Transverse colon (tissue), 4 donors: ENCODE measurements at regions not wholly inside any gene's neighbourhood (a gene's known extent, or its start where the extent isn't known, plus 50 kb on each side); places are given as distances from the start of the nearest gene placed in this dataset.
"Not testable (repeated sequence)": the region's sequence is repeated elsewhere in the genome, so short reads cannot be mapped to it uniquely, and the experiment has no call there.

Source experiments
- DNase-seq: peaks from one replicate; pipeline ENCODE4 v3.0.0-alpha.2; 2019
- H3K27ac ChIP-seq, 4 donors: fragments of 200-600 bp; sonication (generic); 2 replicates each; pipeline ENCODE4 v1.5.1; 2016 to 2018; ENCODE audit warnings: inconsistent platforms in 4 of 4
- H3K27me3 ChIP-seq: fragments of 200-600 bp; sonication (generic); 2 replicates; pipeline ENCODE4 v1.5.1; 2017; ENCODE audit warnings: inconsistent platforms
- H3K36me3 ChIP-seq, 4 donors: fragments of 200-600 bp; sonication (generic); 2 replicates each; pipeline ENCODE4 v1.5.1; 2017 to 2019; ENCODE audit warnings: inconsistent platforms in 4 of 4
- H3K4me1 ChIP-seq, 4 donors: fragments of 200-600 bp; sonication (generic); 2 replicates each; pipeline ENCODE4 v1.5.1; 2017 to 2020; ENCODE audit warnings: inconsistent platforms in 4 of 4
- H3K4me3 ChIP-seq, 4 donors: fragments of 200-600 bp; sonication (generic); 1 replicate in 1 of 4; 2 replicates in 3 of 4; pipeline versions ENCODE4 v1.5.1 to v1.6.1; 2017 to 2019; ENCODE audit warnings: inconsistent platforms in 4 of 4
- H3K9me3 ChIP-seq, 2 donors: fragments of 200-600 bp; sonication (generic); 2 replicates each; pipeline ENCODE4 v1.5.1; 2017 to 2019; ENCODE audit warnings: inconsistent platforms in 2 of 2
- EP300 ChIP-seq: sonication (generic); formaldehyde crosslinking; IDR thresholded peaks from one replicate; pipeline ENCODE4 v1.6.1; 2017; ENCODE audit warnings: antibody characterized with exemption, low read depth
- POLR2A ChIP-seq: fragments of 450-650 bp; IDR thresholded peaks from one replicate; pipeline ENCODE4 v1.6.1; 2016; ENCODE audit warnings: antibody characterized with exemption, mild to moderate bottlenecking, moderate library complexity
- POLR2AphosphoS5 ChIP-seq, 3 donors: sonication (generic); formaldehyde crosslinking; IDR thresholded peaks; one replicate each; pipeline ENCODE4 v1.6.1; 2016; ENCODE audit warnings: antibody characterized with exemption in 3 of 3
- WGBS, 2 donors: methylation state at CpG; one replicate each; pipeline ENCODE4 v1.1.5; 2018; ENCODE audit warnings: low coverage in 1 of 2; 5-methylcytosine and 5-hydroxymethylcytosine counted together
- in situ Hi-C, 4 donors: fragments of 200-750 bp; cut with MboI; loops; one replicate each; pipeline versions ENCODE4 v1.15.0 to v1.15.1; 2017; ENCODE audit warnings: low sequenced_read_pairs in 3 of 4, low pct_ligation_motif_present in 1 of 4, low pct_unique_long_range_greater_than_20kb in 1 of 4
- intact Hi-C: fragments of 100-400 bp; cut with DNase I; formaldehyde crosslinking; loops from one replicate; pipeline ENCODE4 v1.15.1; 2023; ENCODE audit warnings: low total_unique reads
- TF ChIP-seq, protein P1 (sequence below), 5 experiments: fragments of 200-600 bp in 3 of 5; fragments of 450-650 bp in 2 of 5; sonication (generic) in 3 of 5; IDR thresholded peaks; 1 replicate in 2 of 5; 2 replicates in 3 of 5; pipeline ENCODE4 v1.5.1; 2016 to 2017; ENCODE audit warnings: antibody characterized with exemption in 5 of 5, inconsistent platforms in 3 of 5, mild to moderate bottlenecking in 2 of 5, moderate library complexity in 1 of 5

DNA sequence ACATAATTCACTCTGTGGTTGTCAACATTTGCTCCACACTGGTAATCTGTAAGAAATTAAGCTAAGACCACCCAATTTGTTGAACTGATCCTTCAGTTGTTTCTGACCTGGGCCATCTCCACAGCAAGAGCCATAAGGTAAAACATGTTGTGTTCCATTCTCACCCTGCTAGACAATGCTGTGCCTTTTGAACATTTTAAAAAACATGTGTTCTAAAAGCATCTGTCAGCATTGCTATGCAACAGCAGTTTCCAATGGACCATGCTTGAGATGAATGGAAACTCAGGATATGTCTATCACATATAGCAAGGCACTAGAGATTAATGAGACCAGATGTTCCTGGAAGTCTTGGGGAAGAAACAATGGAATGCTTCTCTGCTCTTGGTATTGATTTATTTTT is 455.1 kb upstream of the RGMB start:
- Histone ChIP-seq H3K4me3 (no peak overlapping the region), H3K36me3 (no peaks in the 10 kb centered on the region), H3K4me1 (no peaks in the 10 kb centered on the region), H3K27me3 (no peaks in the 10 kb centered on the region), H3K27ac (no peak overlapping the region), H3K9me3 (no peaks in the 10 kb centered on the region)
- in situ Hi-C loops (no loop called here), intact Hi-C loops (no loop called here)
- no peak for DNase-seq
- TF ChIP-seq POLR2A (no peak), EP300 (no peak), POLR2AphosphoS5 (IDR thresholded peaks at IDR 0.05) (no peak)
- TF ChIP-seq, protein P1, sequence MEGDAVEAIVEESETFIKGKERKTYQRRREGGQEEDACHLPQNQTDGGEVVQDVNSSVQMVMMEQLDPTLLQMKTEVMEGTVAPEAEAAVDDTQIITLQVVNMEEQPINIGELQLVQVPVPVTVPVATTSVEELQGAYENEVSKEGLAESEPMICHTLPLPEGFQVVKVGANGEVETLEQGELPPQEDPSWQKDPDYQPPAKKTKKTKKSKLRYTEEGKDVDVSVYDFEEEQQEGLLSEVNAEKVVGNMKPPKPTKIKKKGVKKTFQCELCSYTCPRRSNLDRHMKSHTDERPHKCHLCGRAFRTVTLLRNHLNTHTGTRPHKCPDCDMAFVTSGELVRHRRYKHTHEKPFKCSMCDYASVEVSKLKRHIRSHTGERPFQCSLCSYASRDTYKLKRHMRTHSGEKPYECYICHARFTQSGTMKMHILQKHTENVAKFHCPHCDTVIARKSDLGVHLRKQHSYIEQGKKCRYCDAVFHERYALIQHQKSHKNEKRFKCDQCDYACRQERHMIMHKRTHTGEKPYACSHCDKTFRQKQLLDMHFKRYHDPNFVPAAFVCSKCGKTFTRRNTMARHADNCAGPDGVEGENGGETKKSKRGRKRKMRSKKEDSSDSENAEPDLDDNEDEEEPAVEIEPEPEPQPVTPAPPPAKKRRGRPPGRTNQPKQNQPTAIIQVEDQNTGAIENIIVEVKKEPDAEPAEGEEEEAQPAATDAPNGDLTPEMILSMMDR (IDR thresholded peaks at IDR 0.05), result no peak

DNA sequence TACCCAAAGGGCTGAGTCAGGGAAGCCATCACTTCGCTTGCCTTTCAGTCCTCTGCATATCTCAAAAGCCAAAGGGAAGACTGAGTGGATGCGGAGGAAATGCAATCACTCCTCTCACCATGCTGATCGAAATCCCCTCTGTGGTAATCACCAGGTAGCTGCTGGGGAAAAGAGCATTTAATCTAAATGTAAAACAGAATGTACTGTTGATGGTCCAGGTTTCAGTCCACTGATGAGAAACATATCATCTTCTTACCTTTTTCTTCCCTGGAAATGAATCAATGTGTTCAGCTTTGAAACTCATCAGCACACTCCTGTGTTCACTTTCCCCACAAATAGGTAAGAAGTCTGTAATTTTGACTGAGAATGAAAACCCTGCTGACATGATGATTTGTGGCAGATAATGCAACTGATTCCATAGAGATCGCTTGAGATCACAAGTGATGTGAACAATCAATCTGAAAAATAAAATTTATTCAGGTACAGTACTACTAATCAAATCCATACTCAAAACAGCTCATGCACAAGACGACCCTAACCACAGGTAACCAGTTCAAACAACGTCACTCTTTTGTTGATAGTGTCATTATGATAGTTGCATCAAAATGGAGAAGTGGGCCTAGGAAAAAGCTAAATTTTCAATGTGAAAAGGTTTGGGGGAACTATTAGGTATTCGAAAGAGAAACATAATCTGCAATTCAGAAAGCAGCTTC is 454.0 kb upstream of the RGMB start:
- TF ChIP-seq, protein P1 (IDR thresholded peaks at IDR 0.05), result no peak
- no peak for TF ChIP-seq POLR2AphosphoS5 (IDR thresholded peaks at IDR 0.05)
- TF ChIP-seq EP300, result no peak
- no peak for TF ChIP-seq POLR2A
- Histone ChIP-seq H3K9me3 (no peaks in the 10 kb centered on the region), H3K36me3 (no peaks in the 10 kb centered on the region), H3K27me3 (no peaks in the 10 kb centered on the region), H3K27ac (no peak overlapping the region), H3K4me3 (no peak overlapping the region), H3K4me1 (no peaks in the 10 kb centered on the region)
- WGBS, 2 donors, result 84 to 88% methylated on average over 5 to 7 of the region's 7 CpGs
- intact Hi-C loops, result no loop called here
- DNase-seq, result no peak
- in situ Hi-C loops, result no loop called here

DNA sequence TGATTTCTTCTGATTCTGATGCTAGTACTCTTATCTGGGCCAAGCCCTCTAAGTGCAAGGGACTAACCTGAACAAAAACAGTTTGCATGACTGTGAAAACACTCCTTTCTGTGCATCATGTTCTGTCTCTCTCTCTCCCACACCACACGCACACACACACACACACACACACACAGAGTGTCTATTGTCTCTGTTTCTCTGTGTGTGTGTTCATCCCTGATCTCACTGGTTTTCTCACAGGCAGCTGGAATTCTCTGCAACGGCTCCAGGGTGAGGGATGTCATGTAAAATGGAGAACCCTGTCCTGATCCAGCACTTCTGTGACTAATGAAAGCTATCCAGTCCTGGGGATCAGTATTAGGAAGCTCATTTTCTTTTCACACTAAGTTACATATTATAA is 453.1 kb upstream of the RGMB start:
- Histone ChIP-seq H3K36me3 (no peaks in the 10 kb centered on the region), H3K27me3 (no peaks in the 10 kb centered on the region), H3K4me3 (no peak overlapping the region), H3K9me3 (no peaks in the 10 kb centered on the region), H3K27ac (no peak overlapping the region), H3K4me1 (no peaks in the 10 kb centered on the region)
- WGBS, 2 donors, result 58 to 63% methylated on average over 1 to 2 of the region's 2 CpGs
- intact Hi-C loops (no loop called here), in situ Hi-C loops (no loop called here)
- no peak for DNase-seq
- TF ChIP-seq POLR2AphosphoS5 (IDR thresholded peaks at IDR 0.05), result no peak
- TF ChIP-seq POLR2A, result no peak
- no peak for TF ChIP-seq EP300
- TF ChIP-seq, protein P1 (IDR thresholded peaks at IDR 0.05), result no peak

GRCh38 chr5:98321361-98321760 is 452.1 kb upstream of the RGMB start:
- no peak for DNase-seq
- Histone ChIP-seq H3K27ac (no peak overlapping the region), H3K36me3 (no peaks in the 10 kb centered on the region), H3K27me3 (no peaks in the 10 kb centered on the region), H3K4me3 (no peak overlapping the region), H3K4me1 (no peaks in the 10 kb centered on the region), H3K9me3 (no peaks in the 10 kb centered on the region)
- intact Hi-C loops (no loop called here), in situ Hi-C loops (no loop called here)
- TF ChIP-seq POLR2A (no peak), POLR2AphosphoS5 (IDR thresholded peaks at IDR 0.05) (no peak), EP300 (no peak)
- TF ChIP-seq, protein P1 (IDR thresholded peaks at IDR 0.05), result no peak
- 84 to 90% methylated on average over 2 to 3 of the region's 3 CpGs for WGBS, 2 donors

DNA sequence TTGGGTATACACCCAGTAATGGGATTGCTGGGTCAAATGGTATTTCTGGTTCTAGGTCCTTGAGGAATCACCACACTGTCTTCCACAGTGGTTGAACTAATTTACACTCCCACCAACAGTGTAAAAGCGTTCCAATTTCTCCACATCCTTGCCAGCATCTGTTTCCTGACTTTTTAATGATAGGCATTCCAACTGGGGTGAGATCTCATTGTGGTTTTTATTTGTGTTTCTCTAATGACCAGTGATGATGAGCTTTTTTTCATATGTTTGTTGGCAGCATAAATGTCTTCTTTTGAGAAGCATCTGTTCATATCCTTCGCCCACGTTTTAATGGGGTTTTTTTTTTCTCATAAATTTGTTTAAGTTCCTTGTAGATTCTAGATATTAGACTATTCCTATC is 448.3 kb upstream of the RGMB start:
- in situ Hi-C loops, result not testable (repeated sequence)

More for the DNA sequence above, 448.3 kb upstream of the RGMB start:
- WGBS, 2 donors, result 69 to 76% methylated on average over 3 of the region's 3 CpGs
- intact Hi-C loops, DNase-seq, H3K27ac ChIP-seq, H3K4me3 ChIP-seq, H3K36me3 ChIP-seq, H3K9me3 ChIP-seq, H3K4me1 ChIP-seq, H3K27me3 ChIP-seq: not testable (repeated sequence)
